Hepatocyte (in vitro differentiated cells): ENCODE measurements at regions not wholly inside any gene's neighbourhood (a gene's known extent, or its start where the extent isn't known, plus 50 kb on each side); places are given as distances from the start of the nearest gene placed in this dataset.

ENCODE experiments used
- DNase-seq: peaks from one replicate; pipeline ENCODE4 v3.0.0-alpha.2; 2016; ENCODE audit warnings: low spot score
- H2AFZ ChIP-seq: fragments of 200-600 bp; sonication (generic); 2 replicates; pipeline ENCODE4 v1.6.0; 2016; ENCODE audit warnings: antibody characterized with exemption, mild to moderate bottlenecking
- H3K27ac ChIP-seq: fragments of 200-600 bp; sonication (generic); 2 replicates; pipeline ENCODE4 v1.5.1; 2016; ENCODE audit warnings: mild to moderate bottlenecking
- H3K27me3 ChIP-seq: fragments of 200-600 bp; sonication (generic); 2 replicates; pipeline ENCODE4 v1.6.1; 2016
- H3K36me3 ChIP-seq: fragments of 200-600 bp; sonication (generic); replicated peaks from 2 replicates; pipeline ENCODE4 v1.5.1; 2016; ENCODE audit warnings: low read depth; ENCODE audit not compliant: insufficient read depth
- H3K4me1 ChIP-seq: fragments of 200-600 bp; sonication (generic); 2 replicates; pipeline ENCODE4 v1.5.1; 2016; ENCODE audit warnings: mild to moderate bottlenecking, moderate library complexity; ENCODE audit not compliant: insufficient read depth
- H3K4me2 ChIP-seq: fragments of 200-600 bp; sonication (generic); 2 replicates; pipeline ENCODE4 v1.6.0; 2016
- H3K4me3 ChIP-seq: fragments of 200-600 bp; sonication (generic); 2 replicates; pipeline ENCODE4 v1.5.1; 2016; ENCODE audit warnings: mild to moderate bottlenecking
- H3K79me2 ChIP-seq: fragments of 200-600 bp; sonication (generic); 2 replicates; pipeline ENCODE4 v1.6.0; 2017; ENCODE audit warnings: mild to moderate bottlenecking
- H3K9me2 ChIP-seq: fragments of 200-600 bp; sonication (generic); replicated peaks from 2 replicates; pipeline ENCODE4 v1.6.0; 2017; ENCODE audit warnings: mild to moderate bottlenecking; ENCODE audit not compliant: insufficient read depth
- H3K9me3 ChIP-seq: fragments of 200-600 bp; sonication (generic); 2 replicates; pipeline ENCODE4 v1.5.1; 2016; ENCODE audit warnings: low read depth, mild to moderate bottlenecking
- H4K20me1 ChIP-seq: fragments of 200-600 bp; sonication (generic); 2 replicates; pipeline ENCODE4 v1.6.0; 2016; ENCODE audit warnings: mild to moderate bottlenecking; ENCODE audit not compliant: insufficient read depth, poor library complexity, severe bottlenecking
- EZH2 ChIP-seq: fragments of 200-600 bp; sonication (generic); IDR thresholded peaks from 2 replicates; pipeline ENCODE4 v1.6.1; 2016; ENCODE audit warnings: antibody characterized with exemption, mild to moderate bottlenecking, borderline replicate concordance
- EZH2phosphoT487 ChIP-seq: fragments of 200-600 bp; sonication (generic); IDR thresholded peaks from one replicate; pipeline ENCODE4 v1.6.1; 2018; ENCODE audit warnings: antibody characterized with exemption, mild to moderate bottlenecking, low read depth, moderate library complexity; ENCODE audit not compliant: unreplicated experiment, severe bottlenecking
- WGBS: methylation state at CpG from one replicate; pipeline ENCODE4 v1.1.6; 2016; ENCODE audit warnings: low lambda C conversion rate; ENCODE audit errors: missing lambda C conversion rate; 5-methylcytosine and 5-hydroxymethylcytosine counted together
- TF ChIP-seq, protein P1 (sequence below): fragments of 200-600 bp; sonication (generic); IDR thresholded peaks from 2 replicates; pipeline ENCODE4 v1.5.1; 2016; ENCODE audit warnings: antibody characterized with exemption, mild to moderate bottlenecking; ENCODE audit not compliant: poor library complexity

DNA sequence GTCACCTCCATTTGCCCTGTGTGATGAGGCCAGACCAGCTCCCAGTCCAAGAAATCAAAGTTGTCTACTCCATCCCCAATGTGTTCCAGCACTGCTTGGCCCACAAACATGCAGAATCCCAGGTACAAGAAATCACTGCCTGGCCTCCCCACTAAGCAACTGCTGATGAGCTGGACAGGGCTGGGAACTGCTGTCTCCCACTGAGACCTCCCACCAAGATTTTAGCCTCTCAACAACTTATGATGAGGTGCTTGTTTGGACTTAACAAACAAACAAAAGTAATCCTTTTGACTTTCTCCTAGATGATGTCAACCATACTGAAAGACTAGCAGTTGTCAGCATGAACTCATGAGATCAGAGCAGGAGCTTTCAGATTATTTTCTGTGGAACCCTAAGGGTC lies 260.1 kb upstream of the UBE2E2 start:
- no peak overlapping the region for H2AFZ ChIP-seq
- H3K4me1 ChIP-seq, result peaks cover 5% of the 10 kb centered on the region
- H3K27ac ChIP-seq, result no peak overlapping the region
- no peak for DNase-seq
- no peak for TF ChIP-seq EZH2
- TF ChIP-seq, protein P1, sequence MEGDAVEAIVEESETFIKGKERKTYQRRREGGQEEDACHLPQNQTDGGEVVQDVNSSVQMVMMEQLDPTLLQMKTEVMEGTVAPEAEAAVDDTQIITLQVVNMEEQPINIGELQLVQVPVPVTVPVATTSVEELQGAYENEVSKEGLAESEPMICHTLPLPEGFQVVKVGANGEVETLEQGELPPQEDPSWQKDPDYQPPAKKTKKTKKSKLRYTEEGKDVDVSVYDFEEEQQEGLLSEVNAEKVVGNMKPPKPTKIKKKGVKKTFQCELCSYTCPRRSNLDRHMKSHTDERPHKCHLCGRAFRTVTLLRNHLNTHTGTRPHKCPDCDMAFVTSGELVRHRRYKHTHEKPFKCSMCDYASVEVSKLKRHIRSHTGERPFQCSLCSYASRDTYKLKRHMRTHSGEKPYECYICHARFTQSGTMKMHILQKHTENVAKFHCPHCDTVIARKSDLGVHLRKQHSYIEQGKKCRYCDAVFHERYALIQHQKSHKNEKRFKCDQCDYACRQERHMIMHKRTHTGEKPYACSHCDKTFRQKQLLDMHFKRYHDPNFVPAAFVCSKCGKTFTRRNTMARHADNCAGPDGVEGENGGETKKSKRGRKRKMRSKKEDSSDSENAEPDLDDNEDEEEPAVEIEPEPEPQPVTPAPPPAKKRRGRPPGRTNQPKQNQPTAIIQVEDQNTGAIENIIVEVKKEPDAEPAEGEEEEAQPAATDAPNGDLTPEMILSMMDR, result no peak
- H3K9me3 ChIP-seq, result no peaks in the 10 kb centered on the region
- no peak overlapping the region for H3K4me3 ChIP-seq
- H3K36me3 ChIP-seq, result no peaks in the 10 kb centered on the region
- no peaks in the 10 kb centered on the region for H3K9me2 ChIP-seq
- no peaks in the 10 kb centered on the region for H3K27me3 ChIP-seq
- no peak overlapping the region for H3K4me2 ChIP-seq
- H3K79me2 ChIP-seq, result no peaks in the 10 kb centered on the region
- no peaks in the 10 kb centered on the region for H4K20me1 ChIP-seq

DNA sequence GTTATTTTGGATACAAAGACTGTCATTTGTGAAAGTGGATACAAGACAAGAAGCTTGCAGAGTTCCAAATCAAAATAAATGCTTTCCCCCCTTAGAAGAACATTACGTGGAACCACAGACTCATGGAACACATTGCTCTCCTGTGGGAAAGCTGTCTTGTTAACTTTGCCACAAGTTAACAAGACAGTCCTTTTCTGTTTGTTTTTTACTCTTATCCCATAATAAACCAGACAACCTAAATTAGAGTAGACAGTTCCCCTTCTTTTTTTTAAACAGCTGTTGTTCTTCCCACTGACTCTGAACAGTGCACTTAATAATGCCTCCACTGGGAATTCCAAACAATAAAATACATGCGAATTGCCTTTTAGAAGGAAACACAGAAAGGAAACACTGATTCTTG lies 255.3 kb upstream of the UBE2E2 start:
- H3K27me3 ChIP-seq, result no peaks in the 10 kb centered on the region
- no peak overlapping the region for H2AFZ ChIP-seq
- H3K27ac ChIP-seq, result no peak overlapping the region
- no peaks in the 10 kb centered on the region for H4K20me1 ChIP-seq
- no peaks in the 10 kb centered on the region for H3K9me2 ChIP-seq
- H3K4me3 ChIP-seq, result no peak overlapping the region
- H3K9me3 ChIP-seq, result no peaks in the 10 kb centered on the region
- H3K79me2 ChIP-seq, result no peaks in the 10 kb centered on the region
- TF ChIP-seq EZH2, result no peak
- DNase-seq, result no peak
- no peaks in the 10 kb centered on the region for H3K4me1 ChIP-seq
- H3K4me2 ChIP-seq, result no peak overlapping the region
- 53% methylated on average over 2 of the region's 2 CpGs for WGBS
- H3K36me3 ChIP-seq, result no peaks in the 10 kb centered on the region

DNA sequence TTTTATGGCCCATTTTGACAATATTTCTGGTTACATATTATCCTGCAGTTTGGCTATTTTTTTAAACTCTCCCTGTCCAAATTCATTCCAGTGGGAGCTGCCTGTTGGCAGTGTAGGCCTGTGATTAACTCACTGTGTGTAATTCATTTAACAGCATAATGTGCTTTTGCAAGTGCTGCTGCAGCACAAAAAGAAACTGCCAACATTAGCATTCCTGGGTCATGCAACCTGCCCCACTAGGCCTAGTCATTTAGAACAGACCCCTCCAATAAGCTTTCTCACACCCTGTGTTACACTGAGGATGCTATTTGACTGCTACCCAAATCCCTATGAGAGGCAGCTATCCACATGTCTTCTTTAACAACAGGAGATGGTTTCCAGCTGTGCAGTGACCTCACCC lies 251.2 kb upstream of the UBE2E2 start:
- H3K4me2 ChIP-seq, result no peak overlapping the region
- no peak for DNase-seq
- TF ChIP-seq EZH2, result no peak
- TF ChIP-seq, protein P1, result no peak
- no peak for TF ChIP-seq EZH2phosphoT487

DNA sequence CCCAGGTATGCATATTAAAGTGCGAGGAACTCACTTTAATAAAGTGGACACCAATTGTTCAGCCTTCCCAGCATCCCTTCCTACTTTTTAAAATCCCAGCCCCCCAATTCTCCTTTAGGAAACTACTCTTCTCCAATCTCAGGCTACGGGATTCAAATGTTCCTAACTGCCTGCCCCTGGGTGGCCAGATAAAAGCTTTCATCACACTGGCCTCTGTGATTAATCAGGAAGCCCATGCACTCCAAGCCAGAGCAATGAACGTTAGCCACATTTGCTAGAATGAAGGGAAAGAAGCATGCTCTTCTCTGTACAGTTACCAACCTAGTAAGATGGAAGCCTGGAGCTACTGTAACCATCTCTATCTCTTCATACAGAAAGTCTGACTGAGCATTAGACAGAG lies 250.3 kb upstream of the UBE2E2 start:
- H2AFZ ChIP-seq, result no peak overlapping the region
- no peaks in the 10 kb centered on the region for H4K20me1 ChIP-seq
- no peaks in the 10 kb centered on the region for H3K27me3 ChIP-seq
- no peaks in the 10 kb centered on the region for H3K79me2 ChIP-seq
- H3K36me3 ChIP-seq, result no peaks in the 10 kb centered on the region
- H3K4me3 ChIP-seq, result no peak overlapping the region
- no peaks in the 10 kb centered on the region for H3K9me3 ChIP-seq
- TF ChIP-seq, protein P1, result no peak
- TF ChIP-seq EZH2phosphoT487 (no peak), EZH2 (no peak)
- 77% methylated on average over 3 of the region's 3 CpGs for WGBS
- H3K27ac ChIP-seq, result no peak overlapping the region
- no peak overlapping the region for H3K4me2 ChIP-seq
- DNase-seq, result no peak
- no peaks in the 10 kb centered on the region for H3K4me1 ChIP-seq
- H3K9me2 ChIP-seq, result no peaks in the 10 kb centered on the region

More for the DNA sequence above, 251.2 kb upstream of the UBE2E2 start:
- Histone ChIP-seq H2AFZ (no peak overlapping the region), H3K9me2 (no peaks in the 10 kb centered on the region), H3K79me2 (no peaks in the 10 kb centered on the region), H3K4me1 (no peaks in the 10 kb centered on the region), H3K27me3 (no peaks in the 10 kb centered on the region), H3K36me3 (no peaks in the 10 kb centered on the region), H3K27ac (no peak overlapping the region), H4K20me1 (no peaks in the 10 kb centered on the region), H3K9me3 (no peaks in the 10 kb centered on the region), H3K4me3 (no peak overlapping the region)
